HCT116 (cell line): ENCODE measurements at regions not wholly inside any gene's neighbourhood (a gene's known extent, or its start where the extent isn't known, plus 50 kb on each side); places are given as distances from the start of the nearest gene placed in this dataset.

ENCODE experiments used
- ATAC-seq: fragments of 200-7000 bp; cut with Tn5 transposase; 2 replicates; pipeline ENCODE4 v1.9.1; 2020; ENCODE audit warnings: mild to moderate bottlenecking, moderate library complexity
- BruUV-seq: library from RNA; stranded (reverse); fragments of 400-500 nt; replicated peaks from 2 replicates; lab custom pipeline; 2021; lab: Mats Ljungman, UMichigan
- CTCF ChIA-PET: fragments of 300-600 bp; sonication (Branson Sonifier 250); formaldehyde crosslinking; loops from one replicate; lab custom pipeline; 2021; ENCODE audit warnings: antibody characterized with exemption; lab: Charles Lee
- POLR2A ChIA-PET: fragments of 300-600, 350-600 bp; sonication (Branson Sonifier 250); formaldehyde crosslinking; loops from one replicate; lab custom pipeline; 2021; ENCODE audit warnings: antibody characterized with exemption; lab: Charles Lee
- RAD21 ChIA-PET, 2 experiments: fragments of 300-600 bp; sonication (Branson Sonifier 250); formaldehyde crosslinking; loops; one replicate each; lab custom pipeline; 2023; ENCODE audit warnings: low total read pairs in 2 of 2; ENCODE audit not compliant: uncharacterized antibody in 2 of 2, unreplicated experiment in 2 of 2, low non-redundant PET in 1 of 2; lab: Charles Lee
- DNase-seq: peaks from one replicate; pipeline ENCODE4 v3.0.0-alpha.2; 2010; ENCODE audit warnings: low read depth, low spot score
- H2AFZ ChIP-seq: fragments of 200-600 bp; shearing (Covaris generic), sonication (generic); 2 replicates; pipeline ENCODE4 v1.6.1; 2017; ENCODE audit warnings: low read depth, mixed run types, mixed read lengths, antibody characterized with exemption, low read length; ENCODE audit not compliant: poor library complexity, severe bottlenecking
- H3K27ac ChIP-seq: 2 replicates; pipeline ENCODE4 v1.5.1; 2012; ENCODE audit warnings: low read depth, low read length
- H3K27me3 ChIP-seq: fragments of 200-600 bp; sonication (generic); 2 replicates; pipeline ENCODE4 v1.6.1; 2016; ENCODE audit warnings: mixed run types, low read length, mixed read lengths; ENCODE audit not compliant: insufficient read depth
- H3K36me3 ChIP-seq, 2 experiments: fragments of 200-500 bp in 1 of 2; fragments of 200-600 bp in 1 of 2; sonication (Bioruptor generic) in 1 of 2; sonication (generic) in 1 of 2; 2 replicates each; pipeline versions ENCODE4 v1.5.1 to v1.6.1; 2014 to 2016; ENCODE audit warnings: low read length in 2 of 2, inconsistent platforms in 1 of 2, mixed read lengths in 1 of 2, mixed run types in 1 of 2; ENCODE audit not compliant: insufficient read depth in 2 of 2, control insufficient read depth in 1 of 2
- H3K4me1 ChIP-seq, 2 experiments: fragments of 200-600 bp in 1 of 2; sonication (generic) in 1 of 2; 2 replicates each; pipeline versions ENCODE4 v1.5.1 to v1.6.1; 2012 to 2017; ENCODE audit warnings: low read length in 2 of 2, inconsistent platforms in 1 of 2, mild to moderate bottlenecking in 1 of 2, mixed read lengths in 1 of 2, mixed run types in 1 of 2, moderate library complexity in 1 of 2; ENCODE audit not compliant: insufficient read depth in 2 of 2, control insufficient read depth in 1 of 2
- H3K4me2 ChIP-seq: fragments of 200-600 bp; sonication (generic); 2 replicates; pipeline ENCODE4 v1.6.1; 2017; ENCODE audit warnings: mixed run types, low read length, mixed read lengths
- H3K4me3 ChIP-seq, 2 experiments: fragments of 200-600 bp in 1 of 2; sonication (generic) in 1 of 2; replicated peaks in 1 of 2; 2 replicates each; pipeline ENCODE4 v1.5.1; 2011 to 2016; ENCODE audit warnings: low read length in 2 of 2, control low read depth in 1 of 2, low read depth in 1 of 2, mild to moderate bottlenecking in 1 of 2, mixed read lengths in 1 of 2, mixed run types in 1 of 2
- H3K79me2 ChIP-seq: fragments of 200-600 bp; sonication (generic); 2 replicates; pipeline ENCODE4 v1.6.1; 2017; ENCODE audit warnings: mild to moderate bottlenecking, mixed run types, low read length, moderate library complexity, mixed read lengths; ENCODE audit not compliant: insufficient read depth
- H3K9ac ChIP-seq: fragments of 200-600 bp; sonication (generic); 2 replicates; pipeline ENCODE4 v1.6.1; 2016; ENCODE audit warnings: low read length, mixed read lengths
- H3K9me2 ChIP-seq: fragments of 200-600 bp; sonication (generic), shearing (Covaris generic); 2 replicates; pipeline ENCODE4 v1.6.1; 2017; ENCODE audit warnings: mixed run types, mild to moderate bottlenecking, moderate library complexity; ENCODE audit not compliant: insufficient read depth
- H3K9me3 ChIP-seq, 2 experiments: fragments of 200-500 bp in 1 of 2; fragments of 200-600 bp in 1 of 2; sonication (Bioruptor generic) in 1 of 2; sonication (generic) in 1 of 2; 2 replicates each; pipeline ENCODE4 v1.6.1; 2014 to 2017; ENCODE audit warnings: low read length in 2 of 2, mixed read lengths in 2 of 2, inconsistent platforms in 1 of 2, low read depth in 1 of 2, mild to moderate bottlenecking in 1 of 2, mixed run types in 1 of 2, moderate library complexity in 1 of 2; ENCODE audit not compliant: control insufficient read depth in 1 of 2, insufficient read depth in 1 of 2
- H4K20me1 ChIP-seq: fragments of 200-600 bp; sonication (generic), shearing (Covaris generic); 2 replicates; pipeline ENCODE4 v1.6.1; 2017; ENCODE audit warnings: mixed run types, mild to moderate bottlenecking, moderate library complexity; ENCODE audit not compliant: insufficient read depth
- CBX3 ChIP-seq: IDR thresholded peaks from 2 replicates; pipeline ENCODE4 v1.6.1; 2012; ENCODE audit warnings: low read depth
- CEBPB ChIP-seq: IDR thresholded peaks from 2 replicates; pipeline ENCODE4 v1.6.1; 2012; ENCODE audit warnings: low read depth
- EZH2 ChIP-seq: fragments of 200-600 bp; sonication (generic); IDR thresholded peaks from 2 replicates; pipeline ENCODE4 v1.6.1; 2017; ENCODE audit warnings: antibody characterized with exemption, mixed run types
- FOSL1 ChIP-seq: IDR thresholded peaks from 2 replicates; pipeline ENCODE4 v1.6.1; 2012; ENCODE audit warnings: low read depth
- SIN3A ChIP-seq: IDR thresholded peaks from 2 replicates; pipeline ENCODE4 v1.6.1; 2012; ENCODE audit warnings: low read depth
- ZNF274 ChIP-seq: fragments of 200-500 bp; sonication (Bioruptor generic); IDR thresholded peaks from 2 replicates; pipeline ENCODE4 v1.6.1; 2014; ENCODE audit warnings: mild to moderate bottlenecking, low read depth, low read length, inconsistent platforms
- intact Hi-C: fragments of 100-400 bp; cut with micrococcal nuclease; formaldehyde crosslinking; loops from 2 replicates; pipeline ENCODE4 v1.10.0; 2022
- TF ChIP-seq, protein P1 (sequence below): IDR thresholded peaks from 2 replicates; pipeline ENCODE4 v1.6.1; 2012
- TF ChIP-seq, protein P2 (sequence below): IDR thresholded peaks from 2 replicates; pipeline ENCODE4 v1.6.1; 2012
- TF ChIP-seq, protein P3 (sequence below): IDR thresholded peaks from 2 replicates; pipeline ENCODE4 v1.6.1; 2011; ENCODE audit warnings: mild to moderate bottlenecking, low read length, moderate library complexity; ENCODE audit not compliant: insufficient replicate concordance; ENCODE audit errors: extremely low read depth

DNA sequence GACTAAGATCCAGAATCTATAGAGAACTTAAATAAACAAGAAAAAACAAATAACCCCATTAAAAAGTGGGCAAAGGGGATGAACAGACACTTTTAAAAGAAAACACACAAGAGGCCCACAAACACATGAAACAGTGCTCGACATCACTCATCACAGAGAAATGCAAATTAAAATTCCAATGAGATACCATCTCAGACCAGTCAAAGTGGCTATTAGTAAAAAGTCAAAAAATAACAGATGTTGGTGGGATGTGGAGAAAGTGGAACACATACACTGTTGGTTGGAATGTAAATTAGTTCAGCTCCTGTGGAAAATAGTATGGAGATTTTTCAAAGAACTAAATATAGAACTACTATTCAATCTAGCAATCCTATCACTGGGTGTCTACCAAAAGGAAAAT is 143.1 kb downstream of the IFI44 start:
- H3K36me3 ChIP-seq = no peaks in the 10 kb centered on the region
- H4K20me1 ChIP-seq = no peaks in the 10 kb centered on the region
- ChIA-PET CTCF (no interaction called here), POLR2A (no interaction called here), RAD21 (no interaction called here)
- no peaks in the 10 kb centered on the region for H3K79me2 ChIP-seq
- intact Hi-C loops = no loop called here
- no peak overlapping the region for H3K9ac ChIP-seq
- TF ChIP-seq SIN3A (no peak), CBX3 (no peak), FOSL1 (no peak), EZH2 (no peak), CEBPB (no peak), ZNF274 (no peak)
- TF ChIP-seq, protein P1, sequence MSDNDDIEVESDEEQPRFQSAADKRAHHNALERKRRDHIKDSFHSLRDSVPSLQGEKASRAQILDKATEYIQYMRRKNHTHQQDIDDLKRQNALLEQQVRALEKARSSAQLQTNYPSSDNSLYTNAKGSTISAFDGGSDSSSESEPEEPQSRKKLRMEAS = no peak
- TF ChIP-seq, protein P2, sequence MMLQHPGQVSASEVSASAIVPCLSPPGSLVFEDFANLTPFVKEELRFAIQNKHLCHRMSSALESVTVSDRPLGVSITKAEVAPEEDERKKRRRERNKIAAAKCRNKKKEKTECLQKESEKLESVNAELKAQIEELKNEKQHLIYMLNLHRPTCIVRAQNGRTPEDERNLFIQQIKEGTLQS = no peak
- TF ChIP-seq, protein P3, sequence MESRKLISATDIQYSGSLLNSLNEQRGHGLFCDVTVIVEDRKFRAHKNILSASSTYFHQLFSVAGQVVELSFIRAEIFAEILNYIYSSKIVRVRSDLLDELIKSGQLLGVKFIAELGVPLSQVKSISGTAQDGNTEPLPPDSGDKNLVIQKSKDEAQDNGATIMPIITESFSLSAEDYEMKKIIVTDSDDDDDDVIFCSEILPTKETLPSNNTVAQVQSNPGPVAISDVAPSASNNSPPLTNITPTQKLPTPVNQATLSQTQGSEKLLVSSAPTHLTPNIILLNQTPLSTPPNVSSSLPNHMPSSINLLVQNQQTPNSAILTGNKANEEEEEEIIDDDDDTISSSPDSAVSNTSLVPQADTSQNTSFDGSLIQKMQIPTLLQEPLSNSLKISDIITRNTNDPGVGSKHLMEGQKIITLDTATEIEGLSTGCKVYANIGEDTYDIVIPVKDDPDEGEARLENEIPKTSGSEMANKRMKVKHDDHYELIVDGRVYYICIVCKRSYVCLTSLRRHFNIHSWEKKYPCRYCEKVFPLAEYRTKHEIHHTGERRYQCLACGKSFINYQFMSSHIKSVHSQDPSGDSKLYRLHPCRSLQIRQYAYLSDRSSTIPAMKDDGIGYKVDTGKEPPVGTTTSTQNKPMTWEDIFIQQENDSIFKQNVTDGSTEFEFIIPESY = no peak
- DNase-seq (no peak), ATAC-seq (no peak)
- no peaks in the 10 kb centered on the region for H3K9me3 ChIP-seq
- no peak overlapping the region for H3K4me3 ChIP-seq
- no peaks in the 10 kb centered on the region for H3K4me1 ChIP-seq
- no peaks in the 10 kb centered on the region for H3K27me3 ChIP-seq
- H3K4me2 ChIP-seq = no peak overlapping the region
- H2AFZ ChIP-seq = no peak overlapping the region
- H3K9me2 ChIP-seq = no peaks in the 10 kb centered on the region
- H3K27ac ChIP-seq = no peak overlapping the region
- no TSS peak for BruUV-seq
